GM18499 (cell line): ENCODE measurements at regions not wholly inside any gene's neighbourhood (a gene's known extent, or its start where the extent isn't known, plus 50 kb on each side); places are given as distances from the start of the nearest gene placed in this dataset.

Experiments used
- ATAC-seq: cut with Tn5 transposase; IDR thresholded peaks from one replicate; pipeline ENCODE4 v1.9.1; 2021; ENCODE audit warnings: moderate number of reproducible peaks; ENCODE audit not compliant: insufficient read depth, unreplicated experiment

DNA sequence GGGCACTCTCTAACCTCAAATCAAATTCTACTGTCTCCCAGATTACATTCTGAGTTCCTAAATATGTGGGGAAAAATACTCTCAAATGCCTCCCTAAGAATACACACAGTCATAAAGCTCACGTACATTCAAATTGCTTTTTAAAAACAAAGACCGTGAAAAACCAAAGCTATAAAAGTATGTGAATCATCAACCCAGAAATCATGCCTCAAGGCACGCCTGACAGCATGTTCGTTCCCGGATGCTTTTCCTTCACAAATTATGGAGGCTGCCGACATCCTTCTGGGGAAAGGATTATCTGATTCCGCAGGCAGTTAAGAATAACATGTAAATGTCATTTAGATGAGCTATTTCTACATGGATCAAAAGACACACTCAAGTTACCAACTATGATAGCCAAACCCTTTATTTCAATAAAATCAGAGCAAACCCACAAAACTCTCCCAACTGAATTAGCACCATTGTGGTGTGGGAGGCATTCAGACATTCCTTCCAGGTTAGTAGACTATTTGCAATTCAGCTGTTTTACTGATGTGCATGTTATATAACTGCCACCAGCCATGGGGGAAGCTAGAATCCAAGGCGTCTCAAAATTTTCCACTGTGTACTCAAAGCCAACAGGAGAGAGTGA, 398.2 kb upstream of the TRIB2 start:
- ATAC-seq: no peak

DNA sequence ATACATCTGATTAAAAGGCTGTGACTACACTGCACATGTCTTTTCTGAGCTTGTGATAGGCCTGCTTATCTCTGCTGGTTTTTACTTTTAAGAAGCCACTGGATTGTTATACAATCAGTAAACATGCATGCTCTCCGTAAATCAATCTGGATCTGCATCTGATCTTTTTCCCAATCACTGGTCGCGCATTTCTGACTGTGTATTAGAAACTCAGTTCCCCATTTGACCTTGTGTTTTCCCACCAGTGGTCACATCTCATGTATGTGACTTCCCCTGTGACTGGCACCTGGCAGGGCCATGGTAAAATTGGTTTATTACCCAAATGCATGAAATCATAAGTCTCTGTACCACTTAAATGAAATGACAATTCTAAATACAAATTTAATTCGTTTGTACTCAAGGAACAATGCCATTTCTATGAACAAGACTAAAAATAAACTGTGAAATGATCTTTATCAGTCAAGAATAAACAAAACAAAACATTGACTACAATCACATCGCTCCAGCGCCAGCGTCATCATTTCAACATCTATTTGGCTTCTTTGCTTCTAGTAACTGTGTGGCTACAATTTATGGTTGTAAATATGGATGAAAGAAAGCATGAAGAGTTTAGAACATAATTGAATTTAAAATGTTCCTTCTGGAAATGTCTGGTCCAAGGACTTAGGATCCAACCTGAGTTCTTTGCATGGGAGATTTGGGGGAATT, 396.6 kb upstream of the TRIB2 start:
- no peak for ATAC-seq

DNA sequence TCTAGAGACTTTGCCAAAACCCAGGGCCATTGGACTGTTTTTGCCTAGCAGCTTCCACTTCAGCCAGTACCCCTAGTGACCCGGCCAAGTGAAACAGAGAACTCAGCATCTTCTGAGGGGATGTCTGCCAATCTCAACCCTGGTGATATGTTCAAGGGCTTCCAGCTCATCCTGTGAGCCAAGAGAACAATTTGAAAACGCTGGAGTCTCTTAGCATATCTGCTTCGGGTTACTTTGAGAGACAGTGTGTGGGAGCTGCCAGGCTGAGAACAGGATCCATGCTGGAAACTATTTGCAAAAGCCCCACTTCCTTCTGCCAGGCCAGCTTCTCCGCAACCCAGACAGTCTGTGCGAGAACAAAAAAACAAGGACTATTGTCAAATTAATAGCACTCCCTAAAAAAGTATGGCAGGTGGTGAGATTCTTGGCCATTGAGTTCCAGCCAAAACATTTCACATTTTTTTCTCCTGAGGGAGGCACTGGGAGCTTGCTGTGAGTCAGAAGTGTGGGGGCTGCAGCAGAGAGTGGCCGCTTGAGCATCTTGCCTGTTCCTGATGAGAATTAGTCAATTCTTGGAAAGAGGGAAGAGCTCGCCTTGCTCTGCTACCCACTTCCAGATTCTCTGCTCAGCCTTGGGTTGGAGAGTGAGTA, 395.6 kb upstream of the TRIB2 start:
- no peak for ATAC-seq

DNA sequence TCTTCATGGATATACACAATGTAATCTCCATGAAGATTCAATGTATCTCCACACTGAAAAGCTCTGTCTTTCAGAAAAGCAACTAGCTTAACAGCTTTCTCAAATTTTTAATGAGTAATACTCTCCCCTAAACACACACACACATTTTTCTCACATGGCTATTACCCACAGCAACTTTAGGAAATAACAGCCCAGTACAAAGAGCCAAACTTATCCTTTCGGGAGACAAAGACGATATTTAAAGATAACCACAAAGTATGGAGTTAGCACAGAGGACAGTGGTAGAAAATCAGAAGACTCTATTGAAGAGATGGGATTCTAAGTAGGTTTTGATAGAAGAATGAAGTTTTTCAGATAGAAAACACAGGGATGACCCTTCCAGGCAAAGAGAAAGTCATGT, 394.9 kb upstream of the TRIB2 start:
- ATAC-seq: no peak

DNA sequence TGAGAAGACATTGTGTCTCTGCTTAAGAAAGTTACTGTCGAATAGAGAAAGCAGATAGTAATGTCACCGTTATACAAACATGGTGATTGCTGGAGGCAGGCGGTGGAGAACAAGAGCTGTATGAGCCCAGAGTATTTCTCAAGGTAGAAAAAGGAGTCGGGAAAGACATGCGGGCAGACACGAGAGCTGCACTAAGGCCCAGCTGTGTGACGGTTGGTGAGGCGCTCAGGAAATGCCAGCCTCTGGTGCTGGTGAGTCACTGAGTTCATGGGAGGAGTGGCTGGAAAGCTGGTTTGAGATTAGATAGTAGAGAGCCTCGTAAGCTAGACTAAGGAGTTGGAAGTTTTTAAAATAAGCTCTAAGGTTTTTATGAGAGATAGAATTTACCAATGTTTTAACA, 390.9 kb upstream of the TRIB2 start:
- no peak for ATAC-seq

DNA sequence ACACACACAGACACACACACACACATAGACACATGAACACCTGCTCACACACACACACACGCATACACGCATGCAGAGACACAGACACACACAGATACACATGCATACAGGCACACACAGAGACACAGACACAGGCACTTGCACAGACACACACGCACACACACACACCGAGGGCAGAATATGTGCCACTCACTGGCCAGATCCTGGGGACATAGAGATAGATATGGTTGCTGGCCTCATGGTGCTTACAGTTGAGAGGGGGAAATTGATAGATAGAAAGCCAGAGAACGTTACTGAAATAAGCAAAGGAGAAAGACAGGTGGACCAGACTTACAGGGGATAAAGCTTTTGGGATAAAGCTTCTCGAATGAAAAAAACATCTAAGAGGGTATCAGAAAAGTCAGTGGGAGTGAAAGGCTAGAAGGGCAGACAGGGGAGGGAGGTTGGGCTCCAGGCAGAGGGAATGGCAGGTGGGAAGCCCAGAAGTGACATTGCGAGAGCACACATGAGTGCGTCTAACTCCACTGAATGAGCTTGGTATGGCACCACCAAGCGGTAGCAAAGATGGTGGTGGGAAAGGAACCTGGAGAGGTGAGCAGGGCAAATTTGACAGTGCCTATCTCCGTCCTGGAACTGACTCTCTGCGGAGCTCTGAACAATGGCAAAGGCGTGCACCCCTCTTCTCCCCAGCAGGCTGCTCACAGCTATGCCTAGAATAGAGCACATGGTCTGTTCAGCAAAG, 390.1 kb upstream of the TRIB2 start:
- ATAC-seq: no peak

DNA sequence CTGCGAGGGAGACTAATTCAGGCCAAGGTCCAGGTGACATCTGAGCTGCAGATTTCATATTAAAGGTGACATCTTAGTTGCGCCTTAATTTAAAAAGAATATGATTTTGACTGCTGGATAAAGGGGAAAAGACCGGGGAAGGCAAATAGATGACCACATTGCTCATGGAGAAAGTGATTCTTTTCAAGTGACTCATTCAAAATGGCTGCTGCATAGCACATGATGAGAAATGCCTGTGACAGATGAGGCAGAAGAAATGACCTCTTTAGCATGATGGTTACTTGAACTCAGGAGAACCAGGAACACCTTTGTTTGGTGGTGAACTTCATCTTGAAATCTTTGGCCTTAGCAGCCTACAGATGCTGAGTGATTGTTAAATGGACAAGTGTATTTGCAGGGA, 385.8 kb upstream of the TRIB2 start:
- no peak for ATAC-seq

DNA sequence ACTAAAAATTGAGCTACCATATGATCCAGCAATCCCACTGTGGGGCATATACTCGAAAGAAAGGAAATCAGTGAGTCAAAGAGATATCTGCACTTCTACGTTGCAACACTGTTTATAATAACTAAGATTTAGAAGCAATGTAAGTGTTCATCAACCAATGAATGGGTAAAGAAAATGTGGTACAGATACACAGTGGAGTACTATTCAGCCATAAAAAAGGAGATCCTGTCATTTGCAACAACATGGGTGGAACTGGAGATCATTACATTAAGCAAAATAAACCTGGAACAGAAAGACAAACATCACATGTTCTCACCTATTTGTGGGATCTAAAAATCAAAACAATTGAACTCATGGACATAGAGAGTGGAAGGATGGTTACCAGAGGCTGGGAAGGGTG, 385.0 kb upstream of the TRIB2 start:
- ATAC-seq: no peak

DNA sequence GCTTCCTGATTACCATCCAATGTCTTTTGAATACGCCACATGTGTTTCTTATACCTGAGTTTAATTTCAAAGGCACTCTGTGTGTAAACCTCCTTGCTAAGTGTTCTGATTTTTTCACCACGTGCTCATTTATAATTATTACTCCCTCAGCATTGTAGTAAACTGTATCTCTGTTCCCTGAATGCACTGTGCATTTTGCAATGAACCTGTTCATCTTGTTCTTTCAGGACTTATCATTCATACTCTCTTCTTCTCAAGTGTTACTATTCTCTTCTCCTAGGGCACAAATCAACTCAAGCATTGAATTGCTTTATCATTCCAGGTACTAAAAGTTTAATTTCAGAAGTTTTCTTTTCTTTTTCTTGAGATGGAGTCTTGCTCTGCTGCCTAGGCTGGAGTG, 383.4 kb upstream of the TRIB2 start:
- ATAC-seq: no peak

DNA sequence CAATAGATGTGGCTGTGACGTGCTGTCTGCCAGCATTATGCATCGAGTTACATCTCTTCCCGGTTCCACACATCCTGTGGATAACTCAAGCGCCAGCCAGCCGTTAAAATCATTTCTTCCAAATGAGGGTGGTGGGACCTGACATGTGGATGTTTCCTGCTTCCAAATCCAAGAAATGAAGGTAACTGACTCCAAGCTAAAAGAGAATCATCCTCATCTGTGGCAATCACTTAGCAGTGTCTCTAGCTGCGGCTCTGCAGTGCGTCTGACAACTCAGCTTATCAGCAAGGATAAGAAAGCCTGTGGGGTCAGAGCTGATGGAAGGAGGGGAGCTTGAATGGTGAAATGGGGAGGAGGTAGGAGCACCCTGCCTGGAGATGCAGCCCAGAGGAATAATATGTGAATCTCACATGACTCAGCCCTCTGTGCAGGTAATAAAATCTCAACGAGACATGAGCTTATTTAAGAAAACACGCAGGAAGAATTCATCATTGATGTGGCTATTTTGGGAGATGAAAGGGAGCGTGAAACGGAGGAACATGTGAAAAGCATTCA, 382.2 kb upstream of the TRIB2 start:
- no peak for ATAC-seq

DNA sequence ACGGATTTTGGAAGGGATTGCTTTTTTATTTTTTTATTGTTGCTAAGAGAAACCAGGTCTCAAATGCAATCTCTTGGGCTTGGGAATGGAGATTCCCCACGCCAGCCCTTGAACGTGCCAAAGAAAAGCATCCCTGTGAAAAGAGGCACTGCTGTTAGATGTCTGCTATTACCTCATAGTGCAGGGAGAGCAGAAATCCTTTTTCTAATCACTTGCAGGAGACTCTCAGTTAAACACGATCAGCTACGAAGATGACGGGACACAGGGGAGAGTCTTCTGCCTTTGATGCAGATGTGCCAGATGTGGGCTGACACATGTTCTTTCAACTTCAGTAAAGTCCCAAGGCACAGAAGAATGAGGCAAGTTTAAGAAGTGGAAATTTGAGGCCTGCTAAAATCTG, 381.6 kb upstream of the TRIB2 start:
- ATAC-seq: no peak

DNA sequence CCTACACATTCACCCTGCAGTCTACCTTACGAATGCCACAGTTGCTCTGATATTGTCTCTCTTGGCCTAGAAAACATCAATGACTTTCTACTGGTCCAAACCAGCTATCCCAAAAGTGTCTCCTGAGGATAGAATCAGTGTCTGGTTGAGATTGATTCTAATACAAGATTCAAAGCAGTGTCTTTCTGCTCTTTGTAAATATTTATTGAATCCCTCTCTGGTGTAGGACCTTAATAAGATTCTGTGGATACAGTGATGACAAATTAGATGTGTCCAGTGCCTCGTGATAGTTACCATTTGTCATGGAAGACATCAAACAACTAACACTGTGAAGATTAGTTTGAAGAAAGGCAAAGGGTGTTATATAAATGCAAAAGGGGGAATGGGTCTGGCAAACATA, 380.7 kb upstream of the TRIB2 start:
- ATAC-seq: no peak

DNA sequence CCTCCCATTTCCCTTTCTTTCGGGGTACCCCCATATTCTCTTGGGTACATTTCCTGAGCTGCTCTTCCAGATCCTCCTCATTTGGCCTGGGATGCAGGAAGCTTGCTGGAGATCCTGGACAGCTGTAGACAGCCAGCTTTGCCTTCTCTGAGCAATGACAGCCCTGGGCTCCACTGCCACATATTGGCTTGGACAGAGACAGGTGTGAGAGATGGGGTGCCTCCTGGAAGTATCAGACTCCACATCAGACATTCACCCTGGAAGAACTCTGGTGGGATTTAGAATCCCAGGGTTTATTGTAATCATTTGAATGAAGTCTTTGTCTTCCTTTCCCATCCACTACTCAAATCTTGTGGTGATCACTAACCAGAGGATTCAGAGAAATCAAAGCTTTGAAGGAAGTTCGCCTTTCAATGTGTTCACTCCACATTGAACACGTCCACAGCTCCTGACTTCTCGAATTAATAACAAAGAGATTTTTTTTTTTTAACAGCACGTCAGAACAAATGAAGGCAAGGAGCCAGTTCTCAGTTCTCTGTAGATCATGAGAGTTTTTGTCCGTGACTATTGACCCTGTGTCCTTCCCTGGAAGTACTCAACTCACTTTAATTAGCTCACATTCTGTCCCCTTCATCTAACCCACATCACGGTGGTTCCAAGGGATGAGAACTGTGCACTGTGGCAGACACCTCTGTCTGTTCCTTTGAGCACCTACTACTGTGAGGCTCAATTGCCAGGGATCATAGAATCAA, 377.6 kb upstream of the TRIB2 start:
- no peak for ATAC-seq

DNA sequence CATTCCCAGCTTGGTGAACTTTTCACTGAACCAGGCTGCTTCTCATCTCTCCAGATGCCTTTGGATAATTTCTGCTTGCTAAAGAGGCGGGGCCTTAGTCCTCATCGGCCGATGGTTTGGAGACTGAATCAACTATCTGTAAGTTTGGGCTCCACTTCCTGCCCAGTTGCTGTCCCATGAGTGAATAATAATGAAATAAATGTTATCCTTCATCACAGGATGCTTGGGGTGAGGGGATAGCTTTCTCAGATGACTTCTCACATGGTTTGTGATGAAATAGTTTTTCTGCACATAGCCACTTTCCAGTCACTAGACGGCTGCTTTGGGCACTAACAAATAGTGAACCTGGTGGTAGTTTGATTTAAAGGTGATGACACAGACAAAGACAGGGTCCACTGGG, 376.6 kb upstream of the TRIB2 start:
- ATAC-seq: no peak

DNA sequence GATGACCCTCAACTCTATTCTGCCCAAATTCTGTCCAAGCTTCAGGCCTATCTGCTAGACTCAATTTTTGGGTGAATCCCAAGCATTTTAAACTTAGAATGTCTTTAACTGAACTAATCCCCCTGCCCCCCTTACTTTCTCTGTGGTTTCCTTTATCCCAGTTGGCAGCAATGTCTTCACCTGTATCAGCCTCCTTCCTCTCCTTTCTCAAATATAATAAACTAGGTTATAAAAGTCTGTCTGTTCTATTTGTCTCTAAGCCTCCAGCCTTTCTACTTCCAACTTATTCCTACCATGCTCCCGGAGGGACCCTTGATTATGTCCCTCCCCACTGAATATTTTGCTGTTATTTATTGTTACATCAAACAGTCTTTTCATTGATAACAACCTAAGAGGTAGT, 375.5 kb upstream of the TRIB2 start:
- no peak for ATAC-seq

DNA sequence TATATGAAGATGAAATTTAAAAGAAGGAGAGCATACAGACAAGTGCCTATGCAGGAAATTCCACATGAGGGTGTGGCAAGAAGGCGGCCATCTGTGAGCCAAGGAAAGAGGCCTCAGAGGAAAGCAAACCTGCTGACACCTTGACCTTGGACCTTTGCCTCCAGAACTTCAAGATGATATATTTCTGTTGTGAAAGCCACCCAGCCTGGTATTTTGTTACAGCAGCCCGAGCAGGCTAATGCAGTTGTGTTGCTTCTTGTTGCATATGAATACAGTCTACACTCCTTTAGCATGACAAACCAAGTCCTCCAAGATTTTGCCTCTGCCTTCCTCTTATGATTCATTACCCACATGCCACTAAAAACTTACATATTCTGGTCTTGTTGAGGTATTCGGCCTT, 374.8 kb upstream of the TRIB2 start:
- no peak for ATAC-seq

DNA sequence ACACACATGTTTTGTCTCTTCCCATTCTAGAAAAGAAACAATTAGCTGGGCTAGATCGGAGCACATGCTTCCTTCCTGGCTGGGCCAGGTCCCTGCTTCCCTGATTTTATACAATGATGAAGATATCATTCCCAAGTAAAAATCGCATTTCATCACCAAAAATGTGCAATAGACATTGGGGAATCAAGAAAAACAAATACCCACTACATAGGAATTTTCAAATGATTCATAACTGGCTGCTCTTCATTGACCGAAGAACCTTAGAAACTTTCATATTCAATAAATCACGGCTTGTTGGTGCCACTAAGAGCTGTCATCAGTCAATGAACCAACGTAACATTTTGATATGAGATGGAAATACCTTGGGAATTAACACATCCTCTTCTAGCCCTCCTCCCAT, 373.6 kb upstream of the TRIB2 start:
- ATAC-seq: no peak

DNA sequence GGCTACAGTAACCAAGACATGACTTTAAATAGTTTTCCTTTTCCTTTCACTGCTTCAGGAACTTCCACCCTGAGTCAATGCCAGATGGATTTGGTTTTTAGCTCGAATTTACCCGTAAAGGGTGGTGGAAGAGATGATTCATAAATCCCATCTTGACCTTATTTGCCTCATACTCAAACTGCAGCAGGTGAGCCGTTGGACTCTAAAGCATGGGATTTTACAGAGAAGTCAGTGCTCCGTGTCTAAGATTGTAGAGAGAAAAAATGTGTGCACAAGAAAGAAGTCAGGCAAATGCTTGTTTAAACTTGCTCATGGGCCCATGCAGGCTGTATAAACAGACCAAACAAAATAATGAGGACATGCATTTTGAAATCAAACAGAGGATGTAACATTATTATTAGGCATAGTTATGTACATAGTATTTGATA, 369.7 kb upstream of the TRIB2 start:
- ATAC-seq: no peak

DNA sequence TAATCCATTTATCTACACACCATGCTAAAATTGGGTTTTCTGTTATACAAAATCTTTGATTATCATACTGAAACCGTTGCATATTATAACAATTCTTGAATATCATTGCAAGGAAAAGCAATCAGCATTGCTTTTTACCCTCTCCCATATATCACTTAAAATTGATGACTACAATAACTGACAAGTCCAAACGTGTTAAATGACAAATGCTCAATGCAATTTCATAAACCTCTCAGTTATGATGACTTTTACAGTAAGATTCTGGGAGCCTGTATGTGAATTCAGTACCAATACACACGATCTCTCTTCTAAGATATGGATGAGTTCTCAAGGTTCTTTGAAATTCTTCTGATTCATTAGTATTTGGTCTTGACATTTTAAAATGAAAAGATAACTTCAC, 368.5 kb upstream of the TRIB2 start:
- no peak for ATAC-seq

DNA sequence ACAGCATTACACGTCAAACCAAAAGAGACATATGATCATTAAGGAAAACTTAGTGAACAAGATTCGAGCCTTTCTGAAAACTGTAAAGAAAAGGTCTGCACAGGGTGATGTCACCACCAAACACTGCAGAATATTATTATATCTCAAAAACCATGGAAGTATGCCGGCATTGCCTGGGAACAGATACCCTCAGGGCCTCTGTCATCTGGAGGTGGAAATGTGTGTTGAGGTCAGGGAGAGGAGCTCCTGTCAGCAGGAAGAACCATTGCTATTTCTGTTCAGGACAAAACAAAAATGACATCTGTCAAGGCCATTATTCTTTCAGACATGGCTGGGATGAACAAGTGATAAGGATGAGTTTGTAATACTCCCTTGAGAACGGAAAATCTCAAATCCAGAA, 365.9 kb upstream of the TRIB2 start:
- no peak for ATAC-seq
